Stimulated activated CD8-positive, alpha-beta memory T cell treated with anti-CD3 and anti-CD28 coated beads, Interleukin-2, amount 100 ng/mL, for 48 hours (primary cell): ENCODE measurements at regions not wholly inside any gene's neighbourhood (a gene's known extent, or its start where the extent isn't known, plus 50 kb on each side); places are given as distances from the start of the nearest gene placed in this dataset.

Experiments
- DNase-seq, 2 donors: peaks; one replicate each; pipeline ENCODE4 v3.0.0-alpha.2; 2020; ENCODE audit warnings: low read depth in 2 of 2

DNA sequence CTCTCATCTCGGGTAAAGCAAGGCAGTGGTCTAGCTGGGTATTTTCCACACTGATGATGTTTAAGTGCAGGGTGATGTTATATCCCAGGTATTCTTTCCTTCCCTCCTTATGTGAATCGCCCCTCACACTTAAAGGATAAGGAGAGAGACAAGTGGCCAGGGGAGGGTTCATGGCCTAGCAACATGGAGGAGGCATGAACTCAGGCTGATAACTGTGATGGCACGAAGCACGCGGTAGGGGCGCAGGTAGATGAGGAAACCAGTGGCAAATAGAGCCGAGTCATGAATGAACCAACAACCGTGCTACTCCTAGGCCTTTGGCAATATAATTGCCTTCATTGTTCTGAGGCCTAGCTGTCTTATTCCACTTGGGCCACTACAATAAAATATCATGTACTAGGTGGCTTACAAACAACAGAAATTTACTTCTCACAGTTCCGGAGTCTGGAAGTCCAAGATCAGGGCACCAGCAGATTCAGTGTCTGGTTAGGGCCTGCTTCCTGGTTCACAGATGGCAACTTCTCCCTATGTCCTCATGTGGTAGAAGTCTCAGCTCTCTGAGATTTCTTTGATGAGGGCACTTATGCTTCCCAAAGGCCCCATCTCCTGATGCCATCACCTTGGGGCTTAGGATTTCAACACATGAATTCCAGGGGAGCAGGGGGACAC, 56.0 kb upstream of the PIK3CG start:
- no peak for DNase-seq

DNA sequence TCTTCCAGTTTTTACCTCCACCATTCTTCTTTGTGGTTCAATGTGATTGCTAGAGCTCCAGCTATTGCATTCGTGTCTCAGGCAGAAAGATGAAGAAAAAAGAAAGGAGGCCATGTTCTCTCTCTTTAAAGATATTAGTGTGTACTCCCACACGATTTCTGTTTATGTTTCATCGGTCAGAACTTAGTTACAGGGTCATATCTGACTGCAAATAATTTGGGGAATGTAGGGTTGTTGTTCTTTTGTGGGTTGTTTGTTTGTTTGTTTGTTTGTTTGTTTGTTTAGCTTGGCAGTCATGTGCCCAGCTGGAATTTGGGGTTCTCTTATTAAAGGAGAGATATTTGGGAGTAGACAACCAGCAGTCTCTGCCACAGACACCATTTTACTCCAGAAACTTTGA, 53.6 kb upstream of the PIK3CG start:
- no peak for DNase-seq

DNA sequence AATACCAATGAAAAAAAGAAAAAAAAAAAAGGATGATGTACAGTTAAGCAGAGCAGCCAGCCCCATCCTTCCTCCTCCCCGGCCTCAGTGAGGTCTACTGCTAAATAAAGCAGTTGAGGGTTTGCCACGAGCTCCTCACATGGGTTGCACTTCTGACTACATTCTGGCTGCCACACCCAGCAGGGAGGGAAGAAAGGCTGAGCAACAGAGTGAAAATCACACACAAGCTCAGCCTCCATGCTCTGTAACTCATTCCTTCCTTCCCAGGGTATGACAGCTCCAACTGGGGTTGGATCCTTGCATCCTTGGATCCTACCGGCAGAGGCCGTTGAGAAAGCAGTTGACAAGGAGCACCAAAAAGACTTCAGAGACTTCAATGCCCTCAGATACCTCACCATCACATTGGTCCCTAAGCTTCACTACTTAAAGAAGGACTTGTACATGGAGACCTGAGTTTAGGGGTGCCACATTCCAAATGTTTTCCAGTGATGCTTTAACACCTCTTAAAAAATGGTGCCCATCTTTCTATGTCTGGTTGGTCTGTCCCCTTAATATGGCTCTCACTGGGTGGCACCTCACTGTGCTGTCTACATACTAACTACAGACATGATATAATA, 52.9 kb upstream of the PIK3CG start:
- no peak for DNase-seq

DNA sequence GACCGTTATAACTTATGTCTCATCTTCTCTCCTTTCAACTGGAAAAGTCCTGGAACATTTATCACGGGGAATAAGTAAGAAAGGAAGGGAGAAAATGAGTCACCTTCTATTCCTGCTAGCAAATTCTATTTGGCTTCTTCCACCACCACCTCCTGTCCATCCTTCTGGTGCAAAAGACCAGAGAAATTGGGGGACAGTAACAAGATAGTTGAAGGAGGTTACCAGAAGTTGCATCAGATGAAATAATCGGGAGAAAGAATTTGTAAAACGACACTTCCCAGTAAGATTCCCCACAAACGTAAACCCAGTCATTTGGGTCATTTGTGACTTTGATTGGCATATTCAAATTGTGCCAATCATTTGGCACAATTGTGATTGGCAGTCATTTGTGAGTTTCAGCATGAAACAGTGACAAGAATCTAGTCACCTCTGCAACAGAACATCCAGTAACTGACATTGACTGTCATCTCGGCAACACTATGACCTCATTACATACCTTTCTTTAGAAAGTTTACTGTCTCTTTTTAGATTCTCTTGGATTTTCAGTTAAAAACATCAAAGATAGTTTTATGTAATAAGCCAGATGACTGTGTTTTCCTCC, 51.3 kb upstream of the PIK3CG start:
- DNase-seq: no peak

DNA sequence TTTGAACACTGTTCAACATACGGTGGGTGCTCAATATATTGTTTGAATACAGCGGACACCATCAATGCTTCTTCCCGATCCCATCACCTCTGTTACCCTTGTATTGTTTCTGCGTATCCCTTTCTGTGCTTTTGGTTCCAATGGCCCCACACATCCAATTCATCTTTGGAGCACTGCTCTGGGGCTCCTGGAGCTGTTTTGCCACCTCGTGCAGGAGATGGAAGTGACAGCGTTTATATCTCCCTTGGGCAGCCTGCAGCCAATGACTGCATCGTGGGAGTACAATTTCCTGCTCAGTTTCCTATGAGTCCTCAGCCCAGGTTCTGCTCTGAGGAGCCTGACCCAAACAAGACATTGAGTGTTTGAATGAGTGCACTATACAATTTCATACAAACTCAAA, 50.2 kb upstream of the PIK3CG start:
- no peak for DNase-seq
